ENCODE measurements at regions not wholly inside any gene's neighbourhood (a gene's known extent, or its start where the extent isn't known, plus 50 kb on each side); places are given as distances from the start of the nearest gene placed in this dataset.

DNA sequence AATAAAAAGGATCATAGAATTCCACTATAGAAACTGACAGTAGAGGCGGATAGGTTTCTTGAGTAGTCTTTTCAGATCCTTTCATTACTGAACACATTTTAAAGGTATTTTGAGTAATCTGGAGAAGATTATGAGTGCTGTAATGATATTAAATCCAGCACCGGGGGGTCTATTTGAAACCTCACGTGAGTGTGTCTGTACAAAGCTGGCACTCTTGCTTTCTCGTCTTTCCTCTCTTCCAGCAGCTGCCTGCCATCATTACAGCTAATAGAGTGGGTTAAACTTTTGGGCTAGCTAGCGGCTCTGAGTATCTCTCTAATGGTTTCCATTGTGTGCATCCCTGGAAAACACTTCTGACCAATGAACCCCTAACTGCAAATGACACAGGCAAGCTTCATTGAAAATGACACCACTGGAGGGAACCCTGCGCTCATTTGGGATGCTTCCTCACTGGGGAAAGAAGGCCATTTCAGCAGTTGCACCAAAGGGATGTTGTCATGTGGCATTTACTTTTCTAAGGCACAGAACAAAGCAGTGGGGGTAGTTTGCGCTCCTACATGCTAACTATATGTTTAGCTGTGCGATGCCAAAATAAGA lies 101.0 kb downstream of the HRH4 start:
- Histone ChIP-seq H3K4me1 (ENCODE audit: control insufficient read depth in 1 of 2, low read depth in 2 of 2) (no peaks in the 10 kb centered on the region), H3K9me3 (no peaks in the 10 kb centered on the region), H3K4me3 (no peak overlapping the region), H3K27ac (no peak overlapping the region), H3K27me3 (replicated peaks; ENCODE audit: insufficient read depth) (no peaks in the 10 kb centered on the region), H3K36me3 (no peaks in the 10 kb centered on the region)
- DNase-seq (ENCODE audit: low spot score) (no peak), ATAC-seq (ENCODE audit: insufficient number of reproducible peaks, low FRiP score, low read depth) (no peak)
- TF ChIP-seq, protein P1, sequence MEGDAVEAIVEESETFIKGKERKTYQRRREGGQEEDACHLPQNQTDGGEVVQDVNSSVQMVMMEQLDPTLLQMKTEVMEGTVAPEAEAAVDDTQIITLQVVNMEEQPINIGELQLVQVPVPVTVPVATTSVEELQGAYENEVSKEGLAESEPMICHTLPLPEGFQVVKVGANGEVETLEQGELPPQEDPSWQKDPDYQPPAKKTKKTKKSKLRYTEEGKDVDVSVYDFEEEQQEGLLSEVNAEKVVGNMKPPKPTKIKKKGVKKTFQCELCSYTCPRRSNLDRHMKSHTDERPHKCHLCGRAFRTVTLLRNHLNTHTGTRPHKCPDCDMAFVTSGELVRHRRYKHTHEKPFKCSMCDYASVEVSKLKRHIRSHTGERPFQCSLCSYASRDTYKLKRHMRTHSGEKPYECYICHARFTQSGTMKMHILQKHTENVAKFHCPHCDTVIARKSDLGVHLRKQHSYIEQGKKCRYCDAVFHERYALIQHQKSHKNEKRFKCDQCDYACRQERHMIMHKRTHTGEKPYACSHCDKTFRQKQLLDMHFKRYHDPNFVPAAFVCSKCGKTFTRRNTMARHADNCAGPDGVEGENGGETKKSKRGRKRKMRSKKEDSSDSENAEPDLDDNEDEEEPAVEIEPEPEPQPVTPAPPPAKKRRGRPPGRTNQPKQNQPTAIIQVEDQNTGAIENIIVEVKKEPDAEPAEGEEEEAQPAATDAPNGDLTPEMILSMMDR (IDR thresholded peaks at IDR 0.05): no peak

GRCh38 chr18:24567199-24567598 lies 106.8 kb downstream of the HRH4 start:
- Histone ChIP-seq H3K27me3 (replicated peaks; ENCODE audit: insufficient read depth) (no peaks in the 10 kb centered on the region), H3K4me3 (no peak overlapping the region), H3K4me1 (ENCODE audit: control insufficient read depth in 1 of 2, low read depth in 2 of 2) (no peaks in the 10 kb centered on the region), H3K9me3 (no peaks in the 10 kb centered on the region), H3K36me3 (no peaks in the 10 kb centered on the region), H3K27ac (no peak overlapping the region)
- ATAC-seq (ENCODE audit: insufficient number of reproducible peaks, low FRiP score, low read depth) (no peak), DNase-seq (ENCODE audit: low spot score) (no peak)
- TF ChIP-seq, protein P1 (IDR thresholded peaks at IDR 0.05): no peak

DNA sequence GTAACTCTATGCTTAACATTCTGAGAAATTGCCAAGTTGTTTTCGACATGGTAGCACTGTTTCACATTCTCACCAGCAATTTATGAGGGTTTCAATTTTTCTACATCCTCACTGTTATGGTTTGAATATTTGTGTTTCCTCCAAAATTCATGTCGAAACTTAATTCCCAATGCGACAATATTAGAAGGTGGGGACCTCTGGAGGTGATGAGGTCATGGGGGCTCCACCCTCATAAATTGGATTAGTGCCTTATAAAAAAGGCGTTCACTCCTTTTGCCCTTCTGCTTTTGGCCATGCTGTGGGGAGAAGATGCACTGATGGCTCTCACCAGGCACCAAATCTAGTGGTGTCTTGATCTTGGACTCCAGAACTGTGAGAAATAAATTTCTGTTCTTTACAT lies 110.3 kb downstream of the HRH4 start:
- Histone ChIP-seq H3K4me3 (no peak overlapping the region), H3K4me1 (ENCODE audit: control insufficient read depth in 1 of 2, low read depth in 2 of 2) (no peaks in the 10 kb centered on the region), H3K27me3 (replicated peaks; ENCODE audit: insufficient read depth) (no peaks in the 10 kb centered on the region), H3K9me3 (no peaks in the 10 kb centered on the region), H3K27ac (no peak overlapping the region), H3K36me3 (no peaks in the 10 kb centered on the region)
- no peak for ATAC-seq (ENCODE audit: insufficient number of reproducible peaks, low FRiP score, low read depth)
- DNase-seq (ENCODE audit: low spot score): no peak
- TF ChIP-seq, protein P1 (IDR thresholded peaks at IDR 0.05): no peak

- Histone ChIP-seq H3K4me3 (no peak overlapping the region), H3K9me3 (no peaks in the 10 kb centered on the region), H3K36me3 (no peaks in the 10 kb centered on the region), H3K4me1 (ENCODE audit: control insufficient read depth in 1 of 2, low read depth in 2 of 2) (no peaks in the 10 kb centered on the region), H3K27ac (no peak overlapping the region), H3K27me3 (replicated peaks; ENCODE audit: insufficient read depth) (no peaks in the 10 kb centered on the region)
- ATAC-seq (ENCODE audit: insufficient number of reproducible peaks, low FRiP score, low read depth): no peak
- DNase-seq (ENCODE audit: low spot score): no peak
- TF ChIP-seq, protein P1 (IDR thresholded peaks at IDR 0.05): no peak
Measured at GRCh38 chr18:24582771-24583170, 122.3 kb downstream of the HRH4 start.

- H3K27me3 ChIP-seq (replicated peaks; ENCODE audit: insufficient read depth): no peaks in the 10 kb centered on the region
- H3K4me1 ChIP-seq (ENCODE audit: control insufficient read depth in 1 of 2, low read depth in 2 of 2): no peaks in the 10 kb centered on the region
- DNase-seq (ENCODE audit: low spot score) (no peak), ATAC-seq (ENCODE audit: insufficient number of reproducible peaks, low FRiP score, low read depth) (no peak)
- no peaks in the 10 kb centered on the region for H3K36me3 ChIP-seq
- H3K27ac ChIP-seq: no peak overlapping the region
- TF ChIP-seq, protein P1 (IDR thresholded peaks at IDR 0.05): no peak
- H3K9me3 ChIP-seq: no peaks in the 10 kb centered on the region
- no peak overlapping the region for H3K4me3 ChIP-seq
Measured at GRCh38 chr18:24584205-24584604, 123.8 kb downstream of the HRH4 start.

Data from thoracic aorta (tissue), 2 donors.